ENCODE measurements at regions not wholly inside any gene's neighbourhood (a gene's known extent, or its start where the extent isn't known, plus 50 kb on each side); places are given as distances from the start of the nearest gene placed in this dataset.

DNA sequence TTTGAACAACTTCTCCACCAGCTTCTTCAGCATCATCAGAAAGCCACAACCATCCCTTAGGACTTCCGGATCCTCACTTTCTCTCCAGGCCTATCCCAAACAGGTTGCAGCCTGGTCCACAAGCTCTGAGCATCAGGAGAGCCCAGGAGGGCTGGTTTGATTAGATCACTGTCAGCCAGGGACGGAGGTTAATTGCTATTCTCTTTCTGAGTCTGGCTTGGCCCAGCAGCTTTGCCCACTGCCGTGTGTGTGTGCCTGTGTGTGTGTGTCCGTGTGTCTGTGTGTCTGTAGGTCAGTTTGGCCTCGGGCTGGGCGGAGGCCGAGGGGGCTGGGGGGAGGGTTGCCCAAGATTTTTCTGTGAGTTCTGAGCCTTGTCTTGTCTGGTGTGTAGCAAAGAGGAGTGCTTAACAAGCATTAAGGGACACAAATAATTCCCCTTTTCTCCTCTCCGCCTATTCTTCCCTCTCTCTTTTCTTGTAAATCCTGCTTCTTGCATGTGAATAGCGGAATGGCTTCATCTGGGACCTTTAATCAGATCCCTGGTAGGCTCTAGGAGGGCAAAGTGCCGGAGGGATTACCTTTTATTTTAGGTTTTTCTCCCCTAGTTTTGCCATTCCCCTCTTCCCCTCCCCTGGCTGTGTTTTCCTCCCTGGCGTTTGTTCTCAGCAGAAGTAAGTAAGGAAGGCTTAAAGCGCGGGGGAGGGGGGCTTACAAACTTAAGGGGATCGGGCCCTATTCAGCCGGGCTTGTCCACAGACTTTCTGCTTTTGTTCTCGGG, 138.2 kb upstream of the LHX5 start:
- no peak for DNase-seq
- in situ Hi-C loops (cut with HindIII; ENCODE audit: low pct_ligation_motif_present, low pct_unique_long_range_greater_than_20kb, low sequenced_read_pairs): no loop called here

DNA sequence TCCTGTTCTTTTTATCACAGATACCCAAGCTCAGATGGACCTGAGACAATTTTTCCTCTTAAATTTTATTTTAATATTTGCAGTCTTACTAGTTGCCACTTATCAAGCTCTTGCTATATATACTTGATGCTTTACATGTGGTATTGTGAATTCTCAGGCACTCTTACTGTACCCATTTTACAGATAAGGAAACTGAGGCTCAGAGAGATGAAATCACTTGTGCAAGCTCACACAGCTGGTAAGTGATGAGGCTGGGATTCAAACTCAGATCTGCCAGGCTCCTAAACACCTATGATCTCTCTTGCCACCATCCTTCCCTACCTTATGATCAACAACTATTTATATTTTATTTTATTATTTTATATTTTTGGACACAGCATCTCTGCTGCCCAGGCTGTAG, 133.0 kb upstream of the LHX5 start:
- no peak for DNase-seq
- in situ Hi-C loops (cut with HindIII; ENCODE audit: low pct_ligation_motif_present, low pct_unique_long_range_greater_than_20kb, low sequenced_read_pairs): no loop called here

DNA sequence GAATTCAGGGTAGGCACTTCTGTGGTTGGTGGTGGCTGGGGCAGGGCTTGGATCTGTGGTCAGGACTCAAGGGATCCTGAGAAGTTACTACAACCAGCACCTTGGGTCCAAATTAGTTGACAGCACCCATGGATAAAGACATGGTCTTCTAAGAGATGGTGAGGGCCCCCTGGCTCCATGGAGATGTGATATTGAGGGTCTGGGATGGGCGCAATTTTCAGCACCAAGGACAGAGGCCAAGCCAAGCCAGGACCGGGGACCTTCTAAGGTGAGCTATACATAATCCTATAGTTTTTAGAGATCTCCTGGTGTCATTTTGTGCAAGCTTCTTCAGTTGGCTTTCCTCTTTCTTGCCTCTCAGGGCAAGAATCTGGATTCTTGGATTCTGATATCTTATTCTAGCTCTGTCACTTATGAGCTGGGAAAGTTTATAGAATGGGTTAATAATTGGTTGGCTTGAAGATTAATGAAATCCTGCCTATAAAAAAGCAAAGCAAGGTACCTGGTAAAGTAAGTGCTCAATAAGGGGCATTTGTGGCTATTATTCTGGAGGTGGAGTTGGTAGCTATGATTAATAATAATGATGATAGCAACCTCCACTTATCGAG, 130.1 kb upstream of the LHX5 start:
- DNase-seq: peak; percentile 22
- in situ Hi-C loops (cut with HindIII; ENCODE audit: low pct_ligation_motif_present, low pct_unique_long_range_greater_than_20kb, low sequenced_read_pairs): no loop called here

DNA sequence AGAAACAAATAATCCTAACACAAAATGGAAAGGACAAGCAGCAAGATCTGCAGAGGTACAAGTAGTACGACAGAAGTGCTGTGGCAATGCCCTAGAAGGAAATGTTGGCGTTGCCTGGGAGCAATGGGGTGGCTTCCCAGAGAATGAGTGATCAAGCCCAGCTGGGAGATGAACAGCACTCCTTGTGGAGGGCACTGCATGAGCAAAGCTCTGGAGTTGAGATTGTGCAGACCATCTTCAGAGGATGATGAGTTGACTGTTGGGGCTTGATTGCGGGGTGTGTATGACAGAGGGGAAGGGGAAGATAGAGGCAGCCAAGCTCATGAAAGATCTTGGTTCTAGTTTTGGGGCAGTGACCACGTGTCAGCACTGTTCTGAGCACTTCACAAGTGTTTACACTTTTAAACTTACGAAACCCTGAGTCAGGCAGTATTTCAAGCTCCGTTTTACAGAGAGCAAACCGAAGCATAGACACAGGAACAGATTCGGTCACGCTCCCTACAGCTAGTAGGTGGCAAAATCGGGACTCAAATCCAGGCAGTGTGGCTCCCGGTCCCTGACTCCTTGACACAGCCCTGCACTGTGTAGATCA, 127.2 kb upstream of the LHX5 start:
- in situ Hi-C loops (cut with HindIII; ENCODE audit: low pct_ligation_motif_present, low pct_unique_long_range_greater_than_20kb, low sequenced_read_pairs): no loop called here
- DNase-seq: no peak

DNA sequence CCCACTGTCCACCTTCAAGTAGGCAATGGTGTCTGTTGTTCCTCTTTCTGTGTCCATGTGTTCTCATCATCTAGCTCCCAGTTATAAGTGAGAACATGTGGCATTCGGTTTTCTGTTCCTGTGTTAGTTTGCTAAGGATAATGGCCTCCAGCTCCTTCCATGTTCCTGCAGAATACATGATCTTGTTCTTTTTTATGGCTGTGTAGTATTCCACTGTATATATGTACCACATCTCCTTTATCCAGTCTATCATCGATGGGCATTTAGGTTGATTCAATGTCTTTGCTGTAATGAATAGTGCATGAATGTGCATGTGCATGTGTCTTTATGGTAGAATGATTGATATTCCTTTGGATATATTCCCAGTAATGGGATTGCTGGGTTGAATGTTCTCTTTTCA, 123.3 kb upstream of the LHX5 start:
- no peak for DNase-seq
- in situ Hi-C loops (cut with HindIII; ENCODE audit: low pct_ligation_motif_present, low pct_unique_long_range_greater_than_20kb, low sequenced_read_pairs): no loop called here

DNA sequence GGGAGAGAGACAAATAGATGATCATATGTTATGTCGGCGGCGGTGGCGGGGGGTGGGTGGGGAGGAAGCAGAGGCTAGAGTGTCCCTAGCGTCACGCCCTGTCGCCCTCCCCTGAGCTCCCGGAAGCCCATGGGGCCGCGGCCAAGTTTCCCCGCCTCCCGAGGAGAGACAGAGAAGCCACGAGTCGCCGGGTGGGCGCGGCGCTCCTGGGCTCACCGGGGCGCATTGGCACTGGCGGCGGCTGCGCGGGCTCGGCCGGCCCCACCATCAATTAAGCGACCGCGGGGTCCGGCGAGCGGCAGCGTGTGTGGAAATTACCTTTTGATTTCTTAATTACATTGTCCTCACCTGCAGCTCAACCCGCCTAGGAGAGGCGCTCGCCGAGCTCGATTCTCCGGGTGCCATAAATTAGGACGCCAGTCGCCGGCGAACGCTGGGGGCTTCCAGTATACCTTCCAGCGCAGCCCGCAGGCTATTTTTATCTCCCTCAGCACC, 119.9 kb upstream of the LHX5 start:
- in situ Hi-C loops (cut with HindIII; ENCODE audit: low pct_ligation_motif_present, low pct_unique_long_range_greater_than_20kb, low sequenced_read_pairs): no loop called here

DNA sequence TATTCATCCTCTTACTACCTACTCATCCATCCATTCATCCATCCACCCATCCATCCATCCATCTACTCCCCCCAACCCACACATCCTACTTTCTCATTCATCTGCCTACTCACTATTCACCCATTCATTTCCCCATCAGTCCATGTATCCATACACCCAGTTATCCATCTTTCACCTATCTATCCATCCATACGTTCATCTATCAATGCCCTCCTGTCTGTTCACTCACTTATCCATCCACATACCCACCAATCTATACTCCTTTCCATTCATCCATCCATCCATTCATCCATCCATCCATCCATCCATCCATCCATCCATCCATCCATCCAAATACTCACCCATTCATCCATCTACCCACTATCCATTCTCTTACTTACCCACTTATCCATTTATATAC, 117.8 kb upstream of the LHX5 start:
- no peak for DNase-seq
- in situ Hi-C loops (cut with HindIII; ENCODE audit: low pct_ligation_motif_present, low pct_unique_long_range_greater_than_20kb, low sequenced_read_pairs): no loop called here

More for the DNA sequence above, 119.9 kb upstream of the LHX5 start:
- DNase-seq: no peak

DNA sequence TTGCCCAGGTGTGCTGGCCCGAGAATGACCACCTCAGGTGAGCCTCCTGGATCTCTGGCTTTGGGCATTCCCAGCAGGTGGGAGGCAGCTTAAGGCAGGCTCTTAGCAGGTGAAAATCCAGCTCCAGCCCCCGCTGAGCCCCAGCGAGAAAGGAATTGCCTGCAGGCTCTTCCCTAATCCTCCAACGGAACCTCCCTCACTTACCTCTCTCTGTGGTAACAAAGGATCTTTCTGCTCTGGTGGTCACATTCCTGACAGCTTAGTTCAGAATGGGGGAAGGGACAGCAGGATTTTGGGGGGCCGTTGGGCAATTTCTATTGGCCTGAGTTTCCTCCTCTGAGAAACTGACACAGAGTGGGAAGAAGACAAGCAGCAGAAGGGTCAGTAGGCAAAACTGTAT, 116.0 kb upstream of the LHX5 start:
- in situ Hi-C loops (cut with HindIII; ENCODE audit: low pct_ligation_motif_present, low pct_unique_long_range_greater_than_20kb, low sequenced_read_pairs): no loop called here
- DNase-seq: no peak

DNA sequence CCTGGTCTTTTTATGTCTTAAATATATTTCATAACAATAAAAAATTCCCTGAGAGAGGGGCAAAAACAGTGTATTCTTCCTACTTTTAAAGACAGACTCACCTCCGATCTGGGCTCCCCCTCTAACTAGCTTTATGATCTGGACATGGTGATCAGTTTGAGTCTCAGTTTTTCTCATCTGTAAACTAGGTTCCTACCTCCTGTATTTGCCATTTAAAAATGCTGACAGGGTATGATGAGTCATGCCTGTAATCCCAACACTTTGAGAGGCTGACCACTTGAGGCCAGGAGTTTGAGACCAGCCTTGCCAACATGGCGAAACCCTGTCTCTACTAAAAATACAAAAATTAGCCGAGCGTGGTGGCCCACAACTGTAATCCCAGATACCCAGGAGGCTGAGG, 114.8 kb upstream of the LHX5 start:
- no peak for DNase-seq
- in situ Hi-C loops (cut with HindIII; ENCODE audit: low pct_ligation_motif_present, low pct_unique_long_range_greater_than_20kb, low sequenced_read_pairs): no loop called here

DNA sequence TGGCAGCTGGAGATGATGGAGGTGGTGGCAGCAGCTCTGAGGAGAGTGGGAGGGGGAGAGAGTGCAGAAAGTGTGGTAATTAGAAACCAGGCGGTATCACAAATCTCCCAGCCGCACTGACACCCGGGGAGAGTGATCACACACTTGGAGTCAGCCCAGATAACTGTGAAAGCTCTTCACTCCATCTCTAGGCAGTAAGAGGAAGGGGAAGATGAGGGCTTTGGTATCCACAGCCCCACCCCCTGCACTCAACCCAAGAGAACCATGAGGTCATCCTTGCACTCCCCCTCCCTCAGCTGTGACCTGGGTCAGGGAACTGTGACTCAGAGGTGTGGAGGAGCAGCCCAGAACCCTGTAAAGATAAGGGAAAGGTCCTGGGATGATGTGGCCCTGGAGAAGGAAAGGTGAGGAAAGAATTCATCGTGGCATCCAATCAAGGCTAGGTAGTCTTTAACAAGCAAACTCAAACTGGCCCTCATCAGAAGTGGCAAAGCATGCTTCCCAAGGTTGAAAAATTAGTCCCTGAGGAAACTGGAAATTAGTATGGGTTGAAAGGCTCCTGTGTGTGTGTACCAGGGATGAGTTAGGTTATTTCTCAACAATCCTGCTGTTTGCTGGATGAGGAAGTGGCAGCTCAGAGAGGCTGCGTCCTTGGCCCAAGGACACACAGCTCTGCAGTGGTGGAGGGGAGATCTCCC, 111.0 kb upstream of the LHX5 start:
- in situ Hi-C loops (cut with HindIII; ENCODE audit: low pct_ligation_motif_present, low pct_unique_long_range_greater_than_20kb, low sequenced_read_pairs): no loop called here

DNA sequence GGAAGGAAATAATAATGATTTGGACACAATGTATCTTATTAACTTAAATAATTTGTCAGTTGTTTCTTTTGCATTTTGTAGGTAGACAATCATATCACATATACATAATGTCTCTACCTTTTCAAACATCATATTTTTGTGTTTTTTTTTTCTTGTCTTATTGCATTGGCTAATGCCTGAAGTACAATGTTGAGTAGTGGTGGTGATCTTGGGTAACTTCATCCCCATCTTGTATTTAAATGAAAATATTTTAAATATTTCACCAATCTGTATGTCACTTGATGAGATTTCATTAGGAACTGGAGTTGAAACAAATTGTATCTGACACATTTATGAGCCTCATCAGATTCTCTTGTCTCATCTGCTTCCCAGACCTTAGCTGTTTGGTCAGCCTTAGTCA, 109.7 kb upstream of the LHX5 start:
- DNase-seq: no peak
- in situ Hi-C loops (cut with HindIII; ENCODE audit: low pct_ligation_motif_present, low pct_unique_long_range_greater_than_20kb, low sequenced_read_pairs): no loop called here

More for the DNA sequence above, 111.0 kb upstream of the LHX5 start:
- DNase-seq: no peak

DNA sequence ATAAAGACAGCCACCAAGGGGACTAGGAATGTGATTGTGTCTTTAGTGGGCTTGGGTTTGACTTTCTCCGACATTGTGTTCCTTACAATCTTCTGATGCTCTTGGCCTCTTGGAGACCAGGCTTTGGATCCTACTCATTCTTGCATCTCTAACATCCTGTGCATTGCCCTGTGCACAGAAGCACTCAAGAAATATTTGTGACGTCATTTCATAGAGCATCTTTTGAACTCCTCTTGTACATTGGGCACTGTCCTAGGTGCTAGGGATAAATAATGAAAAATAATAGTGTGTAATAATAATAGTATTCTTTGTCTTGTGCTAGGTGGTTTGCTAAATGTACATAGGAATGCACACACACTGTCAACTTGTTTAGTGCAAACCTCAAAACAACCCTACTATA, 108.8 kb upstream of the LHX5 start:
- in situ Hi-C loops (cut with HindIII; ENCODE audit: low pct_ligation_motif_present, low pct_unique_long_range_greater_than_20kb, low sequenced_read_pairs): no loop called here

DNA sequence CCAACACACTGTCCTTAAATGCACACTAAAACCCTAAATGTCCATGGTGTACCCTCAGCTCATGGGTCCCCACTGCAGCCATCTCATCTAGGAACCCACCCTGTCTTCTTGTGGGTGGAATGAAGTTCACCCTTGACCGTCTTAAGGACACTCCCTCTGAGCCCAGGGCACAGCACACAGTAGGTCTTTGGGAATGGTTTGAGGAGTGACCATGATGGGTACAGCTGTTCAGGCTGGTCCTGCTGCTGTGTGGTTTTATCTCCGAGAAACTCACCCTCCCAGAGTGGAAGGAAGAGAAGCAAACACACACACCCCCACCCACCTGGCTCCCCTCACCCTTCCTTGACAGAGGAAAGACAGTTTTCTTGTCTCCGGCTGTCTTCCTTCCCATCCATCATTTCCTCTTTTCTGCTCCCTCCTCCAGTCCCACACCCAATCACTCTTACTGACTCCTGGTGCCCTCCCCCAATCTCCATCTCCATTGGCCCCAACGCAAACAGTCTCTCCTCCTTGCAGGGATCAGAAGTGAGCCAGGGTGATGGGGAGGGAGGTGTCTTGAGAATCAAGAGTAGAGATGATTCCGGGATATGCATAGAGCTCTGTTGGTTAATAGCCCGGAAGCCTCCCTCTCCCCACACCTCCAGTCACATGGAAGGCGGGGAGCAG, 105.9 kb upstream of the LHX5 start:
- DNase-seq: no peak
- in situ Hi-C loops (cut with HindIII; ENCODE audit: low pct_ligation_motif_present, low pct_unique_long_range_greater_than_20kb, low sequenced_read_pairs): no loop called here

More for the DNA sequence above, 108.8 kb upstream of the LHX5 start:
- DNase-seq: no peak

DNA sequence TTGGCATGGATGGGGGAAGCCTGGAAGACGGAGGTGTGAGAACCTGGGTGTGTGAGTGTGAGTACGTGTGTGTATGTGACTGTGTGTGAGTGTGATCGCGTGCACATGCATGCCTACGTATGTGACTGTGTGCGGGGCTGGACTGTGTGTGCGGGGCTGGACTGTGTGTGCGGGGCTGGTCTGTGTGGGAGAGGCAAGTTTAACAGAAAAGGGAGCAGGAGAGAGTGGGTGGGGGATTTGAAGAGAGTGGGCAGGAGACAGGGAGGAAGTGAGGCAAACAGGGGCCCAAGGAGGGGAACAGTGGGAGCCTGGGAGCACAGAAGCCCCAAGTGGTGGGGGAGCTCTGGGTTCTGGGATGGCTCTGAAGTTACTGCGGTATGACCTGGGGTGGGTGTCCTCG, 103.7 kb upstream of the LHX5 start:
- in situ Hi-C loops (cut with HindIII; ENCODE audit: low pct_ligation_motif_present, low pct_unique_long_range_greater_than_20kb, low sequenced_read_pairs): no loop called here
- DNase-seq: no peak

DNA sequence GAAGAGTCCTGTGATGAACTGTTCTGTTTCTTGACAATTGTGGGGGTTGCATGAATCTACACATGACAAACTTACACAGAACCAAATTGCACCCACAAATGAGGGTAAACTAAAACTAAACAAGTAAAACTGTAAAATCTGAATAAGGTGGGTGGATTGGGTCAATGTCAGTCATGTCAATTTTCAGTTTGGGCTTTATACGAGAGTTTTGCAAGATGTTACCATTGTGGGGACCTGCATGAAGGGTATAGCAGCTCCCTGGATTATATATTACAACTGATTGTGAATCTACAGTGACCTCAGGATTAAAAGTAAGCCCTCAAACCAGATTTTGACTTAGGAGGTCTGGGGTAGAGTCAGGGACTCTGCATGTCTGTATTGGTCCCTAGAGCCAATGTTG, 101.5 kb upstream of the LHX5 start:
- in situ Hi-C loops (cut with HindIII; ENCODE audit: low pct_ligation_motif_present, low pct_unique_long_range_greater_than_20kb, low sequenced_read_pairs): no loop called here
- no peak for DNase-seq

DNA sequence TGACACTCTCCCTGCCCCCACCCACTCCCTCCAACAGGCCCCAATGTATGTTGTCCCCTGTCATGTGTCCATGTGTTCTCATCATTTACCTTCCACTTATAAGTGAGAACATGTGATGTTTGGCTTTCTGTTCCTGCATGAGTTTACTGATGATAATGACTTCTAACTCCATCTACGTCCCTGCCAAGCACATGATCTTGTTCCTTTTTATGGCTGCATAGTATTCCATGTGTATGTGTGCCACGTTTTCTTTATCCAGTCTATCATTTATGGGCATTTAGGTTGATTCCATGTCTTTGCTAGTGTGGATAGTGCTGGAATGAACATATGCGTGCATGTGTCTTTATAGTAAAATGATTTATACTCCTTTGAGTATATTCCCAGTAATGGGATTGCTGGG, 100.0 kb upstream of the LHX5 start:
- no peak for DNase-seq
- in situ Hi-C loops (cut with HindIII; ENCODE audit: low pct_ligation_motif_present, low pct_unique_long_range_greater_than_20kb, low sequenced_read_pairs): no loop called here

DNA sequence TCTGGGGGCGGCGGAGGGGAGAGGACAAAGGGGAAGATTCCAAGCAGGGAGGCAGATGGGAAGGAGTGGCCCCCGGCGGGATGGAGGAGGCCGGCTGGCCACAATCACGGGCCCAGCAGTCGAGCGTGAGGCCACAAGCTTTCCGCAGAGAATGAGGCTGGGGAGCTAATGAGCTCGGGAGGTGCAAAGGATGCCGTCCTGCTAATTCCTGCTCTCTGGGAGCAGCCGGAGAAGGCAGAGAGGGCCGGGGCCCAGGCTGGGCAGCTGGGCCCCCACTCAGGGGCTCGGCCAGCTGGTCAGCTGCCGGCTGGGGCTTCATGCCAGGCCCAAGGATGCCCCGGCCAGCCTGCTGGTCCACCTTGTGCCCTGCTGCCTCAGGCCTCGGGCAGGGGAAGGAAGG, 98.1 kb upstream of the LHX5 start:
- in situ Hi-C loops (cut with HindIII; ENCODE audit: low pct_ligation_motif_present, low pct_unique_long_range_greater_than_20kb, low sequenced_read_pairs): no loop called here
- DNase-seq: no peak

DNA sequence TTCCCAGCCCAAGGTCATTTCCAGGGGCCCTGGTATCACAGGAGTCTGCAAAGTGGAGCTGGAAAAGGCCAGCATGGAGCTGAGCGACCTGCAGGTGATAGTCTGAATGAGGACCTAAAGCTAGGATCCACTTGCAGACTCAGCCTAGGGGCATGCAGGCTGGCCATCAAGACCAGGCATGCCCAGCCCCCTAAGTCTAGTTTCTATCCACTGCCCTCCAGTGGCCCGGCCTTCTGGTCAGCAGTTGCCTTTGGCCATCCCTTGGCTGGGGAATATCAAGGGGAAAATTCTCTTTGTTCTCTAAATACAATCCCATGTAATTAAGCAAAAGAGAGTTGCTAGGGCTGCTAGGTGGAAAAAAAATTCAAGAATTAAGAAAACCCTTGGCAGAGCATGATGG, 96.3 kb upstream of the LHX5 start:
- in situ Hi-C loops (cut with HindIII; ENCODE audit: low pct_ligation_motif_present, low pct_unique_long_range_greater_than_20kb, low sequenced_read_pairs): no loop called here
- DNase-seq: no peak

DNA sequence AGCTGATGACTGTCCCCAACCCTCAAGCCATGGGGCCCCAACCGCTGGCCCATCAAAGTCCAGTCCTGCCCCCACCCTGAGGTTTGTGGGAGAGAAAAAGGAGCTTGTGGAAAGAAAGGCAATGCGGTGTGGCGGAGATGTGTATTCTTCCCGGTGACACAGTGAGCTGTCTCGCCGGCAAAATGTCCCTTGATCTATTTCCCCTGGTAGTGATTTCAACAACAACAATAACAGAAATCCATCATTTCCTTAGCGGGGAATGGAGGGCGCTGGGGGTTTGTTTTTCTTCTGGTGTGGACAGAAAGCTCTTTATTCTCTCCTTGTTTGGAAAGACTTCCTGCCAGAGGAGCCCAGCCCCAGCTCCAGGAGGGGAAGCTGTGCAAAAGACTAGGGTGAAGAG, 93.7 kb upstream of the LHX5 start:
- in situ Hi-C loops (cut with HindIII; ENCODE audit: low pct_ligation_motif_present, low pct_unique_long_range_greater_than_20kb, low sequenced_read_pairs): no loop called here
- DNase-seq: no peak
